Mucosa of stomach (tissue), 1 donor: ENCODE measurements at regions not wholly inside any gene's neighbourhood (a gene's known extent, or its start where the extent isn't known, plus 50 kb on each side); places are given as distances from the start of the nearest gene placed in this dataset.

Experiments used
- H3K27me3 ChIP-seq: one replicate; pipeline ENCODE4 v1.7.0; 2013; ENCODE audit warnings: mild to moderate bottlenecking, low read length; ENCODE audit not compliant: control insufficient read depth, insufficient read depth
- H3K36me3 ChIP-seq: one replicate; pipeline ENCODE4 v1.7.0; 2013; ENCODE audit warnings: low read length; ENCODE audit not compliant: control insufficient read depth, insufficient read depth
- H3K4me1 ChIP-seq: one replicate; pipeline ENCODE4 v1.7.0; 2013; ENCODE audit warnings: mild to moderate bottlenecking, low read length; ENCODE audit not compliant: control insufficient read depth, insufficient read depth
- H3K4me3 ChIP-seq: one replicate; pipeline ENCODE4 v1.7.0; 2013; ENCODE audit warnings: low read length
- H3K9ac ChIP-seq: one replicate; pipeline ENCODE4 v1.7.0; 2013; ENCODE audit warnings: mild to moderate bottlenecking, low read length, moderate library complexity
- H3K9me3 ChIP-seq: one replicate; pipeline ENCODE4 v1.7.0; 2013; ENCODE audit warnings: mild to moderate bottlenecking, low read length, moderate library complexity; ENCODE audit not compliant: control insufficient read depth
- donor health status: Pancreatic carcinoma.

- H3K4me3 ChIP-seq, result no peak overlapping the region
- no peaks in the 10 kb centered on the region for H3K9me3 ChIP-seq
These were observed 117.8 kb downstream of the TES start for GRCh38 chr7:116328161-116328560.

GRCh38 chr7:116329686-116330503 is 119.6 kb downstream of the TES start:
- H3K27me3 ChIP-seq, result no peaks in the 10 kb centered on the region
- H3K4me3 ChIP-seq, result no peak overlapping the region
- no peaks in the 10 kb centered on the region for H3K9me3 ChIP-seq
- peaks cover 5% of the 10 kb centered on the region for H3K4me1 ChIP-seq
- no peak overlapping the region for H3K9ac ChIP-seq
- H3K36me3 ChIP-seq, result no peaks in the 10 kb centered on the region

More at GRCh38 chr7:116328161-116328560, 117.8 kb downstream of the TES start:
- H3K36me3 ChIP-seq, result no peaks in the 10 kb centered on the region
- H3K27me3 ChIP-seq, result no peaks in the 10 kb centered on the region
- H3K4me1 ChIP-seq, result peaks cover 11% of the 10 kb centered on the region
- H3K9ac ChIP-seq, result no peak overlapping the region

GRCh38 chr7:116331020-116331419 is 120.7 kb downstream of the TES start:
- H3K9ac ChIP-seq, result no peak overlapping the region
- no peaks in the 10 kb centered on the region for H3K27me3 ChIP-seq
- H3K36me3 ChIP-seq, result no peaks in the 10 kb centered on the region
- no peaks in the 10 kb centered on the region for H3K9me3 ChIP-seq
- no peak overlapping the region for H3K4me3 ChIP-seq
- H3K4me1 ChIP-seq, result peaks cover 5% of the 10 kb centered on the region

GRCh38 chr7:116332766-116333165 is 122.4 kb downstream of the TES start:
- Histone ChIP-seq H3K9ac (no peak overlapping the region), H3K27me3 (no peaks in the 10 kb centered on the region), H3K4me1 (peaks cover 5% of the 10 kb centered on the region), H3K9me3 (no peaks in the 10 kb centered on the region), H3K36me3 (no peaks in the 10 kb centered on the region), H3K4me3 (no peak overlapping the region)

- no peak overlapping the region for H3K9ac ChIP-seq
- H3K36me3 ChIP-seq, result no peaks in the 10 kb centered on the region
- peaks cover 5% of the 10 kb centered on the region for H3K4me1 ChIP-seq
- no peaks in the 10 kb centered on the region for H3K27me3 ChIP-seq
- no peak overlapping the region for H3K4me3 ChIP-seq
- H3K9me3 ChIP-seq, result no peaks in the 10 kb centered on the region
These were observed 124.2 kb downstream of the TES start for GRCh38 chr7:116334555-116334954.

- Histone ChIP-seq H3K36me3 (no peaks in the 10 kb centered on the region), H3K4me3 (no peak overlapping the region), H3K4me1 (peaks cover 17% of the 10 kb centered on the region), H3K9me3 (no peaks in the 10 kb centered on the region), H3K27me3 (no peaks in the 10 kb centered on the region), H3K9ac (no peak overlapping the region)
These were observed 126.7 kb downstream of the TES start for GRCh38 chr7:116337018-116337417.

- no peak overlapping the region for H3K9ac ChIP-seq
- no peaks in the 10 kb centered on the region for H3K27me3 ChIP-seq
- no peaks in the 10 kb centered on the region for H3K9me3 ChIP-seq
- no peaks in the 10 kb centered on the region for H3K36me3 ChIP-seq
- H3K4me1 ChIP-seq, result peaks cover 16% of the 10 kb centered on the region
- no peak overlapping the region for H3K4me3 ChIP-seq
These were observed 127.5 kb downstream of the TES start for GRCh38 chr7:116337800-116338199.

- Histone ChIP-seq H3K36me3 (no peaks in the 10 kb centered on the region), H3K27me3 (no peaks in the 10 kb centered on the region), H3K4me3 (no peak overlapping the region), H3K4me1 (peaks cover 11% of the 10 kb centered on the region), H3K9ac (no peak overlapping the region), H3K9me3 (no peaks in the 10 kb centered on the region)
These were observed 129.2 kb downstream of the TES start for GRCh38 chr7:116339564-116339963.

- Histone ChIP-seq H3K9ac (no peak overlapping the region), H3K4me1 (peaks cover 11% of the 10 kb centered on the region), H3K36me3 (no peaks in the 10 kb centered on the region), H3K27me3 (no peaks in the 10 kb centered on the region), H3K4me3 (no peak overlapping the region), H3K9me3 (no peaks in the 10 kb centered on the region)
These were observed 130.0 kb downstream of the TES start for GRCh38 chr7:116340201-116340847.

GRCh38 chr7:116340943-116341907 is 130.9 kb downstream of the TES start:
- H3K4me1 ChIP-seq, result peaks cover 11% of the 10 kb centered on the region
- H3K4me3 ChIP-seq, result no peak overlapping the region
- no peaks in the 10 kb centered on the region for H3K36me3 ChIP-seq
- no peaks in the 10 kb centered on the region for H3K27me3 ChIP-seq
- no peak overlapping the region for H3K9ac ChIP-seq
- H3K9me3 ChIP-seq, result no peaks in the 10 kb centered on the region

- Histone ChIP-seq H3K4me3 (no peak overlapping the region), H3K27me3 (no peaks in the 10 kb centered on the region), H3K4me1 (peaks cover 11% of the 10 kb centered on the region), H3K36me3 (no peaks in the 10 kb centered on the region), H3K9me3 (no peaks in the 10 kb centered on the region), H3K9ac (no peak overlapping the region)
These were observed 131.8 kb downstream of the TES start for GRCh38 chr7:116342125-116342524.
